BE2C (cell line): ENCODE measurements at regions not wholly inside any gene's neighbourhood (a gene's known extent, or its start where the extent isn't known, plus 50 kb on each side); places are given as distances from the start of the nearest gene placed in this dataset.
"Not testable (repeated sequence)": the region's sequence is repeated elsewhere in the genome, so short reads cannot be mapped to it uniquely, and the experiment has no call there.

Experiments
- DNase-seq: peaks from one replicate; pipeline ENCODE4 v3.0.0-alpha.2; 2020
- H3K27me3 ChIP-seq: fragments of 250-450 bp; sonication (Bioruptor Pico); 2 replicates; pipeline ENCODE4 v1.5.1; 2020; ENCODE audit warnings: mild to moderate bottlenecking
- H3K36me3 ChIP-seq: fragments of 250-450 bp; sonication (Bioruptor Pico); 2 replicates; pipeline ENCODE4 v1.5.1; 2020; ENCODE audit warnings: mild to moderate bottlenecking
- H3K4me1 ChIP-seq: fragments of 250-450 bp; sonication (Bioruptor Pico); 2 replicates; pipeline ENCODE4 v1.5.1; 2020
- H3K4me3 ChIP-seq: 2 replicates; pipeline ENCODE4 v1.5.1; 2011; ENCODE audit warnings: low read depth, low read length
- H3K9me3 ChIP-seq: fragments of 250-450 bp; sonication (Bioruptor Pico); 2 replicates; pipeline ENCODE4 v1.5.1; 2020
- CTCF ChIP-seq: IDR thresholded peaks from 2 replicates; pipeline ENCODE4 v1.5.1; 2012; ENCODE audit warnings: mild to moderate bottlenecking, low read depth, low read length

- no peaks in the 10 kb centered on the region for H3K4me1 ChIP-seq
- TF ChIP-seq CTCF, result no peak
- H3K9me3 ChIP-seq, result no peaks in the 10 kb centered on the region
- no peaks in the 10 kb centered on the region for H3K36me3 ChIP-seq
- H3K4me3 ChIP-seq, result no peak overlapping the region
- no peak for DNase-seq
- H3K27me3 ChIP-seq, result no peaks in the 10 kb centered on the region
Observed at GRCh38 chr7:34575006-34575405, 83.0 kb upstream of the NPSR1 start.

- not testable (repeated sequence) for H3K9me3 ChIP-seq, H3K4me3 ChIP-seq, DNase-seq, H3K4me1 ChIP-seq, H3K27me3 ChIP-seq, H3K36me3 ChIP-seq
Observed at GRCh38 chr7:34577934-34578333, 80.1 kb upstream of the NPSR1 start.

GRCh38 chr7:34581698-34582097 is 76.3 kb upstream of the NPSR1 start:
- H3K4me1 ChIP-seq, H3K27me3 ChIP-seq, DNase-seq, H3K36me3 ChIP-seq, H3K4me3 ChIP-seq, H3K9me3 ChIP-seq: not testable (repeated sequence)

GRCh38 chr7:34584526-34584925 is 73.5 kb upstream of the NPSR1 start:
- Histone ChIP-seq H3K36me3 (no peaks in the 10 kb centered on the region), H3K4me1 (no peaks in the 10 kb centered on the region), H3K9me3 (no peaks in the 10 kb centered on the region), H3K4me3 (no peak overlapping the region), H3K27me3 (no peaks in the 10 kb centered on the region)
- TF ChIP-seq CTCF, result no peak
- no peak for DNase-seq

- H3K27me3 ChIP-seq, result no peaks in the 10 kb centered on the region
- no peaks in the 10 kb centered on the region for H3K4me1 ChIP-seq
- no peaks in the 10 kb centered on the region for H3K9me3 ChIP-seq
- no peaks in the 10 kb centered on the region for H3K36me3 ChIP-seq
- no peak overlapping the region for H3K4me3 ChIP-seq
- no peak for DNase-seq
- TF ChIP-seq CTCF, result peak; percentile 46
Observed at GRCh38 chr7:34596887-34597286, 61.1 kb upstream of the NPSR1 start.

GRCh38 chr7:34603711-34604444 is 54.1 kb upstream of the NPSR1 start:
- Histone ChIP-seq H3K9me3 (no peaks in the 10 kb centered on the region), H3K4me3 (no peak overlapping the region), H3K36me3 (no peaks in the 10 kb centered on the region), H3K27me3 (no peaks in the 10 kb centered on the region), H3K4me1 (no peaks in the 10 kb centered on the region)
- no peak for DNase-seq
- no peak for TF ChIP-seq CTCF
